Endodermal cell (in vitro differentiated cells): ENCODE measurements at regions not wholly inside any gene's neighbourhood (a gene's known extent, or its start where the extent isn't known, plus 50 kb on each side); places are given as distances from the start of the nearest gene placed in this dataset.

ENCODE experiments used
- DNase-seq: peaks from one replicate; pipeline ENCODE4 v3.0.0-alpha.2; 2017
- H3K27ac ChIP-seq: 2 replicates; pipeline ENCODE4 v1.5.1; 2013; ENCODE audit warnings: mild to moderate bottlenecking, low read depth, low read length, moderate library complexity
- H3K27me3 ChIP-seq: 2 replicates; pipeline ENCODE4 v1.6.1; 2013; ENCODE audit warnings: mild to moderate bottlenecking, low read length, moderate library complexity; ENCODE audit not compliant: insufficient read depth, control insufficient read depth, poor library complexity, severe bottlenecking
- H3K36me3 ChIP-seq: 2 replicates; pipeline ENCODE4 v1.7.0; 2013; ENCODE audit warnings: mild to moderate bottlenecking, low read length, moderate library complexity; ENCODE audit not compliant: control insufficient read depth, insufficient read depth
- H3K4me1 ChIP-seq: one replicate; pipeline ENCODE4 v1.7.0; 2013; ENCODE audit warnings: low read length; ENCODE audit not compliant: control insufficient read depth, insufficient read depth
- H3K4me3 ChIP-seq: 2 replicates; pipeline ENCODE4 v1.5.1; 2013; ENCODE audit warnings: mild to moderate bottlenecking, low read length, moderate library complexity
- H3K9ac ChIP-seq: 2 replicates; pipeline ENCODE4 v1.6.1; 2013; ENCODE audit warnings: mild to moderate bottlenecking, low read length, moderate library complexity; ENCODE audit not compliant: poor library complexity, severe bottlenecking; ENCODE audit errors: extremely low read depth
- H3K9me3 ChIP-seq: 2 replicates; pipeline ENCODE4 v1.6.1; 2013; ENCODE audit warnings: mild to moderate bottlenecking, low read length, moderate library complexity; ENCODE audit not compliant: control insufficient read depth
- H3K27ac Mint-ChIP-seq: 2 replicates; pipeline ENCODE4 v1.8.0; 2020; ENCODE audit warnings: mixed read lengths
- H3K27me3 Mint-ChIP-seq: 2 replicates; pipeline ENCODE4 v1.8.0; 2021; ENCODE audit warnings: mild to moderate bottlenecking, mixed read lengths; ENCODE audit not compliant: insufficient read depth
- H3K36me3 Mint-ChIP-seq: 2 replicates; pipeline ENCODE4 v1.8.0; 2020; ENCODE audit warnings: low read depth, mixed read lengths
- H3K4me1 Mint-ChIP-seq: 2 replicates; pipeline ENCODE4 v1.8.0; 2020; ENCODE audit warnings: mixed read lengths
- H3K4me3 Mint-ChIP-seq: 2 replicates; pipeline ENCODE4 v1.8.0; 2020; ENCODE audit warnings: mild to moderate bottlenecking, moderate library complexity, mixed read lengths
- H3K9me3 Mint-ChIP-seq: 2 replicates; pipeline ENCODE4 v1.8.0; 2020; ENCODE audit warnings: mild to moderate bottlenecking, mixed read lengths
- CTCF ChIP-seq: fragments of 200-600 bp; sonication (generic); conservative IDR thresholded peaks from 2 replicates; pipeline ENCODE4 v1.5.0; 2021; ENCODE audit warnings: antibody characterized with exemption, mild to moderate bottlenecking
- WGBS, 2 experiments: methylation state at CpG; one replicate each; pipeline versions ENCODE4 v1.1.5 to v1.1.7; 2013; ENCODE audit warnings: missing lambda C conversion rate in 2 of 2, mixed read lengths in 1 of 2; ENCODE audit not compliant: insufficient coverage in 1 of 2, insufficient read length in 1 of 2; 5-methylcytosine and 5-hydroxymethylcytosine counted together

DNA sequence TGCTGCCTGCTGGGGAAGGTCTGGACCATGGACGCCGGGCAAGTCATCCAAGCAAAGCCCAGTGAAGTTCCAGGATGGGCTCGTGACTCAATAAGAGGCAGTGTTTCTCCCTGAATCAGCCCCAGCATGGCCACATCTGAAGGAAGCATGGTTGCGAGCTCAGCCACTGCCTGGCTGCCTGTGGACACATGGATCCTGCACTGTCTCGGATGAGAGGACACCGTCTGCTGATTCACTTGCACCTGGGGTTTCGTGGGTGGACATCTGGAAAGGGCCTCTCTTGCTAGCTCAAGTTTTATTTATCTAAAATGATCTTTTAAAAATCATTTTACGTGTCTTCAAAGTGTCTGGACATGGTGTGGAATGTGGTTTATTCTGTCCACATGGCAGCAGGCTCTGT is 224.8 kb upstream of the FN1 start:
- Histone ChIP-seq H3K36me3 (no peaks in the 10 kb centered on the region), H3K27me3 (no peaks in the 10 kb centered on the region), H3K27ac (no peak overlapping the region), H3K9me3 (no peaks in the 10 kb centered on the region), H3K4me1 (no peaks in the 10 kb centered on the region), H3K4me3 (no peak overlapping the region), H3K9ac (no peak overlapping the region)
- Mint-ChIP-seq H3K27me3 (no peaks in the 10 kb centered on the region), H3K27ac (no peak overlapping the region), H3K36me3 (no peaks in the 10 kb centered on the region), H3K4me3 (no peak overlapping the region), H3K4me1 (peaks cover 5% of the 10 kb centered on the region), H3K9me3 (peaks cover 1% of the 10 kb centered on the region)
- 90 to 92% methylated on average over 7 to 8 of the region's 8 CpGs for WGBS, 2 experiments
- TF ChIP-seq CTCF: no peak
- DNase-seq: no peak

DNA sequence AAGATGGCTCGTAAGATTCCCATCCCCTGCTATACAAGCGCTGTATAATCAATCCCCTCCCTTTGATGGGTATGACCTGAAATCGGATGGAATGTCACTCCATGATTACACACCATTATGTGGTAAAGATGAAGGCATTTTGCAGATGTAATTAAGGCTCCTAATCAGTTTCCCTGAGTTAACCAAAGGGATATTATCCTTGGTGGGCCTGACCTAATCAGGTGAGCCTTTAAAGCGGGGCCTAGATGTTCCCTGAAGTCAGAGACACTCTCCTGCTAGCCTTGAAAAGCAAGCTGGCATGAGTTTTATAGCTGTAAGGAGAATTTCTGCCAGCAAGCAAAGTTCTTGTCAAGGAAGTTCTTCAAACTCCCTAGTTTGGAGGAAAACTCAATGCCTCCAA is 223.8 kb upstream of the FN1 start:
- H3K9me3 ChIP-seq: no peaks in the 10 kb centered on the region
- H3K27me3 ChIP-seq: no peaks in the 10 kb centered on the region
- no peaks in the 10 kb centered on the region for H3K4me1 ChIP-seq
- no peak overlapping the region for H3K4me3 ChIP-seq
- H3K9ac ChIP-seq: no peak overlapping the region
- Mint-ChIP-seq H3K9me3 (no peaks in the 10 kb centered on the region), H3K4me3 (no peak overlapping the region), H3K27ac (no peak overlapping the region), H3K36me3 (no peaks in the 10 kb centered on the region), H3K27me3 (no peaks in the 10 kb centered on the region), H3K4me1 (peaks cover under 1% of the 10 kb centered on the region)
- no peak for TF ChIP-seq CTCF
- WGBS, 2 experiments: 92 to 95% methylated on average over 2 to 4 of the region's 4 CpGs
- no peaks in the 10 kb centered on the region for H3K36me3 ChIP-seq
- DNase-seq: no peak
- no peak overlapping the region for H3K27ac ChIP-seq

- H3K4me3 Mint-ChIP-seq: no peak overlapping the region
- H3K27ac Mint-ChIP-seq: no peak overlapping the region
- H3K4me1 Mint-ChIP-seq: no peaks in the 10 kb centered on the region
- H3K27me3 Mint-ChIP-seq: no peaks in the 10 kb centered on the region
- Histone ChIP-seq H3K4me1 (no peaks in the 10 kb centered on the region), H3K4me3 (no peak overlapping the region), H3K27me3 (no peaks in the 10 kb centered on the region), H3K9me3 (no peaks in the 10 kb centered on the region), H3K36me3 (no peaks in the 10 kb centered on the region), H3K27ac (no peak overlapping the region), H3K9ac (no peak overlapping the region)
- DNase-seq: no peak
- H3K36me3 Mint-ChIP-seq: no peaks in the 10 kb centered on the region
- H3K9me3 Mint-ChIP-seq: no peaks in the 10 kb centered on the region
- TF ChIP-seq CTCF: no peak
- 94 to 100% methylated on average over 1 to 4 of the region's 4 CpGs for WGBS, 2 experiments
Observed at GRCh38 chr2:215658635-215659305, 222.9 kb upstream of the FN1 start.
